Nephron (organoid): ENCODE measurements at regions not wholly inside any gene's neighbourhood (a gene's known extent, or its start where the extent isn't known, plus 50 kb on each side); places are given as distances from the start of the nearest gene placed in this dataset.

Experiments
- H3K27ac Mint-ChIP-seq, 3 experiments: 2 replicates each; pipeline ENCODE4 v1.8.0; 2020; ENCODE audit warnings: mixed read lengths in 3 of 3, mild to moderate bottlenecking in 2 of 3, moderate library complexity in 1 of 3
- H3K27me3 Mint-ChIP-seq: 2 replicates; pipeline ENCODE4 v1.8.0; 2021; ENCODE audit warnings: low read depth, mild to moderate bottlenecking, moderate library complexity, mixed read lengths
- H3K36me3 Mint-ChIP-seq: 2 replicates; pipeline ENCODE4 v1.8.0; 2020; ENCODE audit warnings: low read depth, mixed read lengths
- H3K4me1 Mint-ChIP-seq: 2 replicates; pipeline ENCODE4 v1.8.0; 2020; ENCODE audit warnings: mixed read lengths
- H3K4me3 Mint-ChIP-seq, 3 experiments: 2 replicates each; pipeline ENCODE4 v1.8.0; 2020; ENCODE audit warnings: mild to moderate bottlenecking in 3 of 3, mixed read lengths in 3 of 3, moderate library complexity in 2 of 3
- H3K9me3 Mint-ChIP-seq: 2 replicates; pipeline ENCODE4 v1.8.0; 2020; ENCODE audit warnings: mixed read lengths
- TF ChIP-seq, protein P1 (sequence below), 3 experiments: fragments of 200-600 bp; sonication (generic); IDR thresholded peaks; one replicate each; pipeline ENCODE4 v1.5.0; 2021; ENCODE audit warnings: antibody characterized with exemption in 3 of 3; ENCODE audit not compliant: unreplicated experiment in 3 of 3

- H3K4me1 Mint-ChIP-seq, result peaks cover 16% of the 10 kb centered on the region
- peaks cover 4% of the 10 kb centered on the region for H3K27me3 Mint-ChIP-seq
- H3K36me3 Mint-ChIP-seq, result no peaks in the 10 kb centered on the region
- no peak overlapping the region for H3K4me3 Mint-ChIP-seq
- H3K9me3 Mint-ChIP-seq, result no peaks in the 10 kb centered on the region
- H3K27ac Mint-ChIP-seq, result peak overlapping the region in 2 of 3 experiments; percentile 45 to 67
- TF ChIP-seq, protein P1, sequence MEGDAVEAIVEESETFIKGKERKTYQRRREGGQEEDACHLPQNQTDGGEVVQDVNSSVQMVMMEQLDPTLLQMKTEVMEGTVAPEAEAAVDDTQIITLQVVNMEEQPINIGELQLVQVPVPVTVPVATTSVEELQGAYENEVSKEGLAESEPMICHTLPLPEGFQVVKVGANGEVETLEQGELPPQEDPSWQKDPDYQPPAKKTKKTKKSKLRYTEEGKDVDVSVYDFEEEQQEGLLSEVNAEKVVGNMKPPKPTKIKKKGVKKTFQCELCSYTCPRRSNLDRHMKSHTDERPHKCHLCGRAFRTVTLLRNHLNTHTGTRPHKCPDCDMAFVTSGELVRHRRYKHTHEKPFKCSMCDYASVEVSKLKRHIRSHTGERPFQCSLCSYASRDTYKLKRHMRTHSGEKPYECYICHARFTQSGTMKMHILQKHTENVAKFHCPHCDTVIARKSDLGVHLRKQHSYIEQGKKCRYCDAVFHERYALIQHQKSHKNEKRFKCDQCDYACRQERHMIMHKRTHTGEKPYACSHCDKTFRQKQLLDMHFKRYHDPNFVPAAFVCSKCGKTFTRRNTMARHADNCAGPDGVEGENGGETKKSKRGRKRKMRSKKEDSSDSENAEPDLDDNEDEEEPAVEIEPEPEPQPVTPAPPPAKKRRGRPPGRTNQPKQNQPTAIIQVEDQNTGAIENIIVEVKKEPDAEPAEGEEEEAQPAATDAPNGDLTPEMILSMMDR (IDR thresholded peaks at IDR 0.05; ENCODE audit: unreplicated experiment in 3 of 3), result no peak
Measured at GRCh38 chr7:110050785-110051184, 1040.1 kb upstream of the LRRN3 start.

GRCh38 chr7:110051372-110051771, 1039.6 kb upstream of the LRRN3 start:
- H3K27me3 Mint-ChIP-seq, result peaks cover 4% of the 10 kb centered on the region
- H3K36me3 Mint-ChIP-seq, result no peaks in the 10 kb centered on the region
- TF ChIP-seq, protein P1 (IDR thresholded peaks at IDR 0.05; ENCODE audit: unreplicated experiment in 3 of 3), result no peak
- H3K27ac Mint-ChIP-seq, result peak overlapping the region; percentile 5 to 67 (median 45)
- H3K4me1 Mint-ChIP-seq, result peaks cover 16% of the 10 kb centered on the region
- no peak overlapping the region for H3K4me3 Mint-ChIP-seq
- H3K9me3 Mint-ChIP-seq, result no peaks in the 10 kb centered on the region

DNA sequence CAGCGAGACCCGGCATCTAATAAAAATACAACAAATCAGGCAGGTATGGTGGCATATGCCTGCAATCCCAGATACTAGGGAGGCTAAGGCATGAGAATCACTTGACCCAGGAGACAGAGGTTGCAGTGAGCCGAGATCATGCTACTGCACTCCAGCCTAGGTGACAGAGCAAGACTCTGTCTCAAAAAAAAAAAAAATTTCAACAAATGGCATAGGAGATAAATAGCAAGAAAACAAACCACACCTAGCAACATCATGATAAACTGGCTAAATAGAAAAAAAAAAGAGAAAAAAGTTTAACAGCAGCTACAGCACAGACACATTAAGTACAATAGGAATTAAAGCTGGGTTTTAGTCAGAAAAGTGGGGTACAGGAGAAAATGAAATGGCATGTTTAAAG, 1034.6 kb upstream of the LRRN3 start:
- peaks cover 4% of the 10 kb centered on the region for H3K4me1 Mint-ChIP-seq
- no peak overlapping the region for H3K4me3 Mint-ChIP-seq
- H3K27ac Mint-ChIP-seq, result no peak overlapping the region
- TF ChIP-seq, protein P1 (IDR thresholded peaks at IDR 0.05; ENCODE audit: unreplicated experiment in 3 of 3), result no peak
- H3K9me3 Mint-ChIP-seq, result peaks cover 2% of the 10 kb centered on the region
- H3K27me3 Mint-ChIP-seq, result peaks cover 4% of the 10 kb centered on the region
- H3K36me3 Mint-ChIP-seq, result no peaks in the 10 kb centered on the region

GRCh38 chr7:110058401-110058800, 1032.5 kb upstream of the LRRN3 start:
- H3K27ac Mint-ChIP-seq, result no peak overlapping the region
- no peak overlapping the region for H3K4me3 Mint-ChIP-seq
- H3K9me3 Mint-ChIP-seq, result peaks cover 3% of the 10 kb centered on the region
- TF ChIP-seq, protein P1 (IDR thresholded peaks at IDR 0.05; ENCODE audit: unreplicated experiment in 3 of 3), result no peak
- no peaks in the 10 kb centered on the region for H3K4me1 Mint-ChIP-seq
- H3K27me3 Mint-ChIP-seq, result peaks cover 4% of the 10 kb centered on the region
- no peaks in the 10 kb centered on the region for H3K36me3 Mint-ChIP-seq

GRCh38 chr7:110061387-110061786, 1029.5 kb upstream of the LRRN3 start:
- Mint-ChIP-seq H3K4me3 (no peak overlapping the region), H3K9me3 (peaks cover 3% of the 10 kb centered on the region), H3K4me1 (peaks cover 4% of the 10 kb centered on the region), H3K36me3 (no peaks in the 10 kb centered on the region), H3K27ac (no peak overlapping the region), H3K27me3 (no peaks in the 10 kb centered on the region)
- TF ChIP-seq, protein P1 (IDR thresholded peaks at IDR 0.05; ENCODE audit: unreplicated experiment in 3 of 3), result no peak

DNA sequence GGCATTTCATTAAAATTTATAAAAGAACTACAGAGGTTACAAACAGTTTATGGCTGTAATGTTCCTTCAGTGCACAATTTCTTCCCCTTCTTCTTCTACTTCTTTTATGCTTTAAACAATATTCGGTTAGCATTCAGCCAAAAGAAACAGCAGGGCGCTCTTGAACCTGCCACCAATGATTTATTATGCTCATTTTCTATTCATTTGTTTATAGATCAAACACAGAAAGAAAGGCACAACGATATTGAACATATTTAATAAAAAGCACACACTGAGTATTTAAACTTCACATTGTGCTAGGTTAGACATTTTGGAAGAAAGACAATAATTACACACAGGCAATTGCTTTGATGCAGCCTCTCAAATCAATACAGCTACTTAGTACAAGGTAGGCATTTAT, 1025.8 kb upstream of the LRRN3 start:
- peaks cover 5% of the 10 kb centered on the region for H3K9me3 Mint-ChIP-seq

More for the DNA sequence above, 1025.8 kb upstream of the LRRN3 start:
- H3K27me3 Mint-ChIP-seq, result no peaks in the 10 kb centered on the region
- TF ChIP-seq, protein P1 (IDR thresholded peaks at IDR 0.05; ENCODE audit: unreplicated experiment in 3 of 3), result no peak
- H3K4me1 Mint-ChIP-seq, result peaks cover 4% of the 10 kb centered on the region
- H3K4me3 Mint-ChIP-seq, result no peak overlapping the region
- H3K27ac Mint-ChIP-seq, result no peak overlapping the region
- no peaks in the 10 kb centered on the region for H3K36me3 Mint-ChIP-seq
